Renal pelvis (tissue), 1 donor: ENCODE measurements at regions not wholly inside any gene's neighbourhood (a gene's known extent, or its start where the extent isn't known, plus 50 kb on each side); places are given as distances from the start of the nearest gene placed in this dataset.

Source experiments
- DNase-seq: peaks from one replicate; pipeline ENCODE4 v3.0.0-alpha.2; 2013

GRCh38 chr2:234335661-234336228 lies 161.1 kb downstream of the ARL4C start:
- peak; percentile 42 for DNase-seq

DNA sequence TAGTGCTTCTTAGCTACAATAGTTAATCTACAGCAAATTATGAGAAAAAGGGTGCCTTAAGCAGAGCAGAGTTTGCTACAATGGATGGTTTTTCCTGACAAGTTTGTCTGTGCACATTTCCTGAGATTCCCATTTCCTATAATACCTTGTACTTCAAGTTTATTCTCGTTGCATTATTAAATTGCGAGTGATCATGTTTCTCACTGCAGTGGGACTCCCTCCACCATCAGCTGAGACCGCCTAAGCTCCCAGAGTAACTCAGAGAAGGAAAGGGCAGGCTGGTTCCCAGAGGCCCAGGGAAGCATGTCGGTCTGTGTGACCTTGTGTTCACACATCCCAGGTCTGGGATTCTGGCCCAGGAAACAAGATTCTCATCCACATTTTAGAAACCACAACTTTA lies 162.1 kb downstream of the ARL4C start:
- DNase-seq: no peak

DNA sequence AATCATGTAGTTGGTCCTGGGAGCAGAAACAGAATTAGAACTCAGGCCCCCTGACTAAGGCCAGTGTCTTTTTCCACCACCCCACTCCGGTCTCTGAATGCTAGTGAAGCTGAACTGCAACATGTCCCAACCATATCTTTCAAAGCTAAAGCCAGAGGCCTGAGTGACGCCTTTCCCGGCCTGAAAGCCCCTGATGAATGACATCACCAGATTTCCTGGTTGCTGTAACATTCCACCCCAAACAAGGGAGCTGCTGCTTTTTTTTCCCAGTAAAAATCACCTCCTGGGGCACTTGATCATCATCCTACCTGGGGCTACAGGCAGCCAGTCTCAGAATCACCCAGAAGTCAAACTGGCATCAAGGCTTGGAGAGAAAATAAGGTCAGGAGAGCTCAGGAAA lies 162.7 kb downstream of the ARL4C start:
- DNase-seq: no peak

- no peak for DNase-seq
These were observed 163.4 kb downstream of the ARL4C start for GRCh38 chr2:234333168-234334130.

GRCh38 chr2:234331966-234332365 lies 164.9 kb downstream of the ARL4C start:
- no peak for DNase-seq

GRCh38 chr2:234331566-234331965 lies 165.3 kb downstream of the ARL4C start:
- no peak for DNase-seq

DNA sequence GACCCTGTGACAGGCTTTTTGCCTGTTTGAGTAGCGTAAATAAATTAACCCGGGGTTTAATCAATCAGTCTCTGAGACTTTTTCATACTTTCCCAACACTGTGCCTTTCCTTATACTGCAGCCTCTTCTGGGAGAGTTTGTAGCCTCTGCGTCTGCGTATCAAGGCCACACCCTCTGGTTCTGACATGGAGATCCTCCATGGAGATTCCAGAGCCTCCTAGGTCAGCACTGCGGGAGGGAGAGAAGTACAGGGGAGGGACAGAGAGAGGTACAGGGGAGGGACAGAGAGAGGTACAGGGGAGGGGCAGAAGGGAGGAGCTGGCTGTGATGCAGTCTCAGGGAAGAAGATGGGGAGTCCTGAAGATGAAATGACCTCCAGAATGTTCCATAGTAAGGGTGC lies 166.0 kb downstream of the ARL4C start:
- DNase-seq: no peak

DNA sequence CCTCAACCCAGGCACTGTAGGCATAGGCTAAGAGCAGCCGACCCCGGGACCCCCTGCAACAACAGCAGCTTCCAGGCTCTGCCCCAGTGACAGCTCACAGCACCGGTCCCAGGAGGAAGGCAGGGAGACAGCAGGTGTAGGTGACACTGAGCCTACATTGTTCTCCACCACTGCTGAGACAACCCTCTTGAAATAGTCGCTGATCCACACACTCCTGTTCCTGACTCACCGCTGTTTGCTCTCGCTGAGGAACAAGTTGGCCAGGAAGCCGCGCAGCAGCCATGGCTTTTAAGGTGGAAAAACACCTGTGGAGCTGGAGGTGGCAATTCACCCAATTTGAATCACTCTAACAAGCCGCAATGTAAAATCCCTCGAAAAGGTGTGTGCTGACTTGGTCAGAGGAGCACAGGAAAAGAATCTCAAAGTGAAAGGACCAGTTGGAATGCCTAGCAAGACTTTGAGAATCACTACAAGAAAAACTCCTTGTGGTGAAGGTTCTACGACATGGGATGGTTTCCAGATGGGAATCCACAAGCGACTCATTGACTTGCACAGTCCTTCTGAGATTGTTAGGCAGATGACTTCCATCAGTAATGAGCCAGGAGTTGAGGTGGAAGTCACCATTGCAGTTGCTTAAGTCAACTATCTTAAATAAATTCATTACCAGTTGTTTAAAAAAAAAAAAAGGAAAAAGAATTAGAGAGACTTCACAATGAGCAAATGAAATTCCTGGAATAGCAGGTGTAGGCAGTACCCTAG lies 167.5 kb downstream of the ARL4C start:
- DNase-seq: no peak

GRCh38 chr2:234328444-234328990 lies 168.4 kb downstream of the ARL4C start:
- DNase-seq: no peak

DNA sequence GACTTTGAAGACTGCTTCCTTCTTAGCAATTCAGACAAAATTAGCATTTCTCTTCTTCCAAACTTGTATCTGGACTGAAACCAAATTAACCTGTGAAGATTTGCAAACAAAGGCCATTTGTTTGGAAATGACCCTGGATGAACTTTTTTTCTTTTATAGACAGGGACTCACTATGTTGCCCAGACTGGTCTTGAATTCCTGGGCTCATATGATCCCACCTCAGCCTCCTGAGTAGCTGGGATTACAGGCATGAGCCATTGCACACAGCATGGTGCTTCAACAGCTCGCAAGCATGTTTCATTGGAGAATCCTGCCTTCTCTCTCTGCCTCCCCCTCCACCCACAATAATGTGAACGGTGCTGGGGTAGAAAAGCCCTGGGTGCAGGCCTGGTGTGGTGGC lies 170.2 kb downstream of the ARL4C start:
- no peak for DNase-seq

- no peak for DNase-seq
These were observed 172.8 kb downstream of the ARL4C start for GRCh38 chr2:234324116-234324515.

- DNase-seq: no peak
These were observed 174.0 kb downstream of the ARL4C start for GRCh38 chr2:234322766-234323465.

GRCh38 chr2:234320066-234320465 lies 176.8 kb downstream of the ARL4C start:
- DNase-seq: no peak

- DNase-seq: no peak
These were observed 178.5 kb downstream of the ARL4C start for GRCh38 chr2:234318361-234318760.

DNA sequence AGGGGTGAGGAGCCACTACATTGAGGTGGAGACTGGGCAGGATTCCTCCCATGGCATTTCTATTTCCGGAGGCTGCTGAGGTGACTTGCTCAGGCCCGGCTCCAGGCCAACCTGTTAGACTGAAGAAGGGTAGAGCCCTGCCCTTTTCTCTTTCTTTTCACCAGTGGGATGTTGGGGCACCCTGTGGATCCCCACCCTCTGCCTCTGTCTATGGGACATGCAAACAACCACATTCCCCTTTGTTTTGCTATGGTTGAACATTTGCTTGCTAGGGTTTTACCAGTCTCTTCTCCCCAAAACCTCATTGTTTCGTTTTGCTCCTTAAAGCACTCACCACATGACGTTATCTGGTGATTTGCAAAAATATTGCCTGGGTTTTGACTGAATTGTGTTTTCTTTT lies 183.3 kb downstream of the ARL4C start:
- no peak for DNase-seq

- no peak for DNase-seq
These were observed 186.7 kb downstream of the ARL4C start for GRCh38 chr2:234310166-234310565.

GRCh38 chr2:234309431-234309830 lies 187.4 kb downstream of the ARL4C start:
- DNase-seq: no peak

GRCh38 chr2:234308813-234309195 lies 188.1 kb downstream of the ARL4C start:
- DNase-seq: no peak

DNA sequence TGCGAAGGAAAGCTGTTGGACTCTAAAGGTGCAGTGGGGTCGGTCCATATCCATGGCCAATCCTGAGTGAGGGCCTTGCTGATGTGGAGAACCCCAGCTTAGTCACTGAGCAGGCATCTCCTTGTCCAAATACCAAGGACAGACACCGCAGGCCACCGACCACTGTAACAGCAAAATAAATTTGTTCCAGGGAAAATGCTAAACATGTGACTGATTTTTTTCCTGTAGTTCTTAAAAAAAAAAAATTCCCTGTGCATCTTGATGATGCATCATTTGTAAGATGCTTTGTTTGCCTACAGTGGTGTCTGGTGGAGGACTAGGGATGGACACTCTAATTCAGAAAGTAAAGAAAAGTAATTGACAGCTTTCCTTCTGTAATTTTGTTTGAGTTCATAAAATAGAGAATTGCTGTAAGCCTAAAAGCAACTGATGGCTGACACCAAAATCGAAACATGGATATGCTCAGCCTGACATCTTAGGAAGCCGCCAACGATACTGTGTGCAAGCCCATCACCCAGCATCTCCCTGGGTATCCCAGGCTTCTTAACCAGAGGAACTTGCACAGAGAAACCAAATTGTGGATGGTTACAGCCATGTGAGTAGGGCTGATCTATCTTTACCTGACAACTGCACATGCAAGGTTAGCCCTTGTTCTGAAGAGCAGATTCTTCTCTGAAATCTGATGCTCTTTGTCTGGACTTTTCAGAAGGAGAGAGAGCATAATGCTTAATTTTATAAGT lies 188.6 kb downstream of the ARL4C start:
- no peak for DNase-seq

DNA sequence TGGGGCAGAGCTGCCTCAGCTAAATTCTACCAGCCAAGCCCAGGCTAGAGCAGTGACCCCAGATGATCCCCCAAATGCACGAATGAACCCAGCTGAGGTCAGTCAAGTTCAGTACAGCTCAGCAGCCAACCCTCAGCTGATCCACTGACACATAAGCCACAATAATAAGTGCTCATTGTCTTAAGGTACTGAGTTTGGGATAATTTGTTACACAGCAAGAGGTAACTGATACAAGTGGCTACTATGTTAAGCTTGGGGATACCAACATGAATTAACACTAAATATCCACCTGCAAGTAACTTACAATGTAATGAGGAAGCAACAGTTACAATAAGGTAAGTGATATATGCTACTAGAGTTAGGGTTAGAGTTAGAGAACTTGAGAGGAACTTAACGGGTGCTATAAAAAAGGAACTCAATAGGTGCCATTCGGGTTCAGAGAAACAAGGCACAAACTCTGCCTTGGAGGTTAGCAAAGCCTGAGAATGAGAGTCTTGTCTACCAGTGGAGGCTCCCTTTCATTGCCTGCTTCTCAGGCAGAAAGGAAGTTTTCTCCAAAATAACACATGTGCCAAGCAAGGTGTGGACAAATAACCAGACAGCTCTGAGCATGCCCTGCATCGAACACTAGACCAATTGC lies 189.4 kb downstream of the ARL4C start:
- DNase-seq: no peak
